B cell (primary cell): ENCODE measurements at regions not wholly inside any gene's neighbourhood (a gene's known extent, or its start where the extent isn't known, plus 50 kb on each side); places are given as distances from the start of the nearest gene placed in this dataset.

Source experiments
- CTCF ChIP-seq: fragments of 200-600 bp; IDR thresholded peaks from one replicate; pipeline ENCODE4 v1.8.0; 2022; ENCODE audit warnings: antibody characterized with exemption, mild to moderate bottlenecking
- EZH2 ChIP-seq: IDR thresholded peaks from 2 replicates; pipeline ENCODE4 v1.6.1; 2012; ENCODE audit warnings: borderline replicate concordance, low read depth, mild to moderate bottlenecking, moderate library complexity, low read length; ENCODE audit not compliant: insufficient read depth, poor library complexity, severe bottlenecking

- TF ChIP-seq CTCF: no peak
- no peak for TF ChIP-seq EZH2
Measured at GRCh38 chr1:194230351-194231144, 1044.1 kb upstream of the B3GALT2 start.
